Stimulated activated CD4-positive, alpha-beta T cell treated with anti-CD3 and anti-CD28 coated beads, Interleukin-4, amount 100 ng/mL, for 4 hours (primary cell): ENCODE measurements at regions not wholly inside any gene's neighbourhood (a gene's known extent, or its start where the extent isn't known, plus 50 kb on each side); places are given as distances from the start of the nearest gene placed in this dataset.

ENCODE experiments used
- DNase-seq, 2 experiments: peaks; one replicate each; pipeline ENCODE4 v3.0.0-alpha.2; 2020

DNA sequence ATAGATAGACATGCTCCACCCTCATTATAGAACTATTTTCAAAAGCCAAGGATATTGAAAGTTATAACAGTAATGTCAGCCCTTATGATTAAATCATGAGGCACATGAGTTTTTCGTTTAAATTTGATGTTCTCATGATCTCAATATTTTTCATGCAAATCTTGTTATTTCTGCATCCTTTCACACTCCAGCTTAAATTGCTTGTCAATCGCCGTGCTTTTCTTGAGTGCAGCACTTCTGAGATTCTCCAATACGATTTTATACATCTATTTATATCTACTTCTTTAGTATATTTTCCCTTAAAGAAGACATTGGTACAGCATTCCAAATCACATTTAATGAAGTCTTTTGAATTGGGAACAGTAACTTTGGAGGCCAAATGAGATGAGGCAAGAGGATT, 171.2 kb upstream of the GBE1 start:
- DNase-seq = no peak

- DNase-seq = no peak
Observed at GRCh38 chr3:81931265-81932251, 170.1 kb upstream of the GBE1 start.

- no peak for DNase-seq
Observed at GRCh38 chr3:81929697-81930096, 168.3 kb upstream of the GBE1 start.

GRCh38 chr3:81927811-81928210, 166.4 kb upstream of the GBE1 start:
- DNase-seq = no peak

DNA sequence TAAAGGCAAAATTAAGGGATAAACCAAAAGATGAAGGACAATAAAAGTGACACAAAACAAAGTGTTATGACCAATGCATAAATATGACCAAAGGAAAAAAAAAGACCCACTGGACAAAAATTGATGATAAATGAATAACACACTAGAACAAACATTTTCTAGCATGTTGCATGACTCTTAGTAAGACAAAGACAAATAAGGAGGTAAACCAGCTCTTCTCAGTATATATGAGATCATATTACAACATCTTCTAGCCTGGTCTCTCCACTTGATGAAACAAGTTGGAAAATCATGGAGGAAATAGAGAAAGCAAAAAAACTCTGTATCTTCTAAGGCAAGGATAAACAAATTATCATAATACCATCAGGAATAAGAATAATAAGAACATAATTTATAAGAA, 163.9 kb upstream of the GBE1 start:
- DNase-seq = no peak

- no peak for DNase-seq
Observed at GRCh38 chr3:81923038-81923437, 161.6 kb upstream of the GBE1 start.

- no peak for DNase-seq
Observed at GRCh38 chr3:81922404-81922803, 161.0 kb upstream of the GBE1 start.

GRCh38 chr3:81920816-81921215, 159.4 kb upstream of the GBE1 start:
- no peak for DNase-seq

- no peak for DNase-seq
Observed at GRCh38 chr3:81916890-81917289, 155.4 kb upstream of the GBE1 start.

- no peak for DNase-seq
Observed at GRCh38 chr3:81913886-81914663, 152.6 kb upstream of the GBE1 start.

DNA sequence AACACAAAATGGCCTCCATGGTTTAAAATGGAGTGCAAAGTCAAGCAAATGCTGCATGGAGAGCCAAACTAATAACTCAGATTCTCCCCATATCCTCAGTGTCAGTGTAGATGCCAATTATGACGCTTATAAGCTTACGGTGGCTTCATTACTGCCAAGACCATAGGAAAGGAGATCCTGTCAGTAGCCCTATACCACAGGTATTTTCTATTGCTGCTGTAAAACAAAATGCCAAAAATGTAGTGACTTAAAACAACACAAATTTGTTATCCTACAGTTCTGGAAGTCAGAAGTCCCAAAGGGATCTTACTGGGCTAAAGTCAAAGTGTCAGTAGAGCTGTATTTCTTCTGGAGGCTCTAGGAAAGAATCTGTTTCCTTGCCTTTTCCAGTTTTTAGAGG, 149.8 kb upstream of the GBE1 start:
- no peak for DNase-seq

GRCh38 chr3:81910244-81910852, 148.9 kb upstream of the GBE1 start:
- no peak for DNase-seq

- no peak for DNase-seq
Observed at GRCh38 chr3:81909796-81910195, 148.4 kb upstream of the GBE1 start.

GRCh38 chr3:81908561-81908960, 147.1 kb upstream of the GBE1 start:
- no peak for DNase-seq

- DNase-seq = no peak
Observed at GRCh38 chr3:81898336-81898735, 136.9 kb upstream of the GBE1 start.

DNA sequence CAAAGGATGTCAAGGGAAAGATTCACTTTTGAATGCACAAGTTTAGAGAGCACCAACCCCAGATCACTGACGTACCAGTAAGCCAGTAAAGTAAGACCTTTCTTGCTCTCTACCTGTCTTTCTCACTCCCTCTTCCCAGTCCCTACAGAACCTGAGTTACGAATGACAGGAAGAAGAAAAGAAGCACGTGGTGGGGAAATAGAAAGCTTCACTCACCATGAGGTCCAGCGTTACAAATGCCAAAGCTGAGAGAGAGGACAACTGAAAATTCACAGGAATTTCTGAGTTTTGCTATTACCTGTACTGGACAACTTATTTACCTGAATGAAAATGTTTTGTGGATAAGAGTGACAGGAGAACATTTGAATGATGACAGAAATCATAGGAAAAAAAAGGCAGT, 133.2 kb upstream of the GBE1 start:
- no peak for DNase-seq

GRCh38 chr3:81891055-81891895, 129.8 kb upstream of the GBE1 start:
- no peak for DNase-seq

DNA sequence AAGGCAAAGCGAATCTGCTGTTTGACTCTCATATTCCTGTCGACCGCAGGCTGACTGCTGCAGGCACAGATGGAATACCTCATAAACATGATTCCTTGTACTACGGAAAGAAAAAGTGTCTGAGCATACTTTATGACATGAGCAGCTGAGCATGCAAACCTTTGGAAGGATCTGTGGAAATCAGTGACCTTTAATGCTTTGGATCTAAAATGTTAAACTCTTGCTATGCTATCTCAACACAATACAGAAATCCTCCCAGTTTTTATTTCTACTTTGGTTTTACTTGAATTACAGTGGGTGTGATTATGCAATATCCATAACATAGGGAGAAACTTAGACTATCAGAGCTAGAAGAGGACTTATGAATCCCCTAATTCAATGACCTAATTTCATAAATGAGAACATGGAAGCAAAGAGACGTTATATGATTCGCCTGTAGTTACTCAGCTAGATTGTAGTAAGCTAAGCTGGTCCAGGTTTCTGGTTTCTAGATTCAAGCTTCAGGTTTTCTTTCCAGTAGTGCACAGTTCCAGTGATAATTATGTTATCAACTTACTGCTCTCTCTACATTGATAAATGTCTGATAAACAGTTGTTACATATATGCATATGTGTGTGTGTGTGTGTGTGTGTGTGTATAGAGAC, 127.6 kb upstream of the GBE1 start:
- DNase-seq = no peak

GRCh38 chr3:81887448-81887847, 126.0 kb upstream of the GBE1 start:
- DNase-seq = no peak

DNA sequence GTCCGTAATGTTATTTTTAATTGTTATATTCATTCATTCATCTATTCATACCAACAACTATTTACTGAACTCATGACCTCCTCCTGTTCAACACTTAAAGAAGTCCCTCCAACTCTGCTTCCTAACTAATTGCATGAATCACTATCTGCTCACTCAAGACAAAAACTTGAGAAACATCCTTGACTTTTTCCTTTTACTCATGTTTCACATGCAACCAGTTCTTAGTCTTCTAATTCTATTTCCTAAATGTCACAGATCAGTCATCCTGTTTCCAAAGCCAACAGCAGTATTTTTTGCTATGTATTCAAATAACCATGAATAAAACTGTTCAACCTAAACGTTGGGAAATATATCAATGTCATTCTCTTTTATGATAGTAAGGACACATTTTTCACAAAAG, 124.6 kb upstream of the GBE1 start:
- no peak for DNase-seq

DNA sequence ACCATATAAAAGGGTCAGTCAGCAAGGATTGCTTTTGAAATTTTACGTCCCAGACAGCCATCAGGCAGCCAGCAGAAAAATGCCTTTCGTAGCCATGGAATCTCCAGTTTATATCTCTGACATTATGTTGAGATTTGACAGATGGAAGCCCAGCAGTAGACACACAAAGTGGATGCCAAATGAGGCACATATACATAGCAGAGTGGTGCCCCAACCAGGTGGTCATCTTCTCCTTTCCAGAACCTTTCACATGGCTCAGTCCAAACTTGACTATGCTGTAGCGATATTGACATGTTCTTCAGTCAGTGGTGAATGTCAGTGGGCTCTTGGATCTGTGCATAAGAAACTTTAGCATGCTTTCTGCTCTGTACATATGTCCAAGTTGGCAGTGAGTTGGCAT, 123.3 kb upstream of the GBE1 start:
- no peak for DNase-seq

GRCh38 chr3:81876826-81877225, 115.4 kb upstream of the GBE1 start:
- no peak for DNase-seq
